ENCODE measurements at regions not wholly inside any gene's neighbourhood (a gene's known extent, or its start where the extent isn't known, plus 50 kb on each side); places are given as distances from the start of the nearest gene placed in this dataset.

DNA sequence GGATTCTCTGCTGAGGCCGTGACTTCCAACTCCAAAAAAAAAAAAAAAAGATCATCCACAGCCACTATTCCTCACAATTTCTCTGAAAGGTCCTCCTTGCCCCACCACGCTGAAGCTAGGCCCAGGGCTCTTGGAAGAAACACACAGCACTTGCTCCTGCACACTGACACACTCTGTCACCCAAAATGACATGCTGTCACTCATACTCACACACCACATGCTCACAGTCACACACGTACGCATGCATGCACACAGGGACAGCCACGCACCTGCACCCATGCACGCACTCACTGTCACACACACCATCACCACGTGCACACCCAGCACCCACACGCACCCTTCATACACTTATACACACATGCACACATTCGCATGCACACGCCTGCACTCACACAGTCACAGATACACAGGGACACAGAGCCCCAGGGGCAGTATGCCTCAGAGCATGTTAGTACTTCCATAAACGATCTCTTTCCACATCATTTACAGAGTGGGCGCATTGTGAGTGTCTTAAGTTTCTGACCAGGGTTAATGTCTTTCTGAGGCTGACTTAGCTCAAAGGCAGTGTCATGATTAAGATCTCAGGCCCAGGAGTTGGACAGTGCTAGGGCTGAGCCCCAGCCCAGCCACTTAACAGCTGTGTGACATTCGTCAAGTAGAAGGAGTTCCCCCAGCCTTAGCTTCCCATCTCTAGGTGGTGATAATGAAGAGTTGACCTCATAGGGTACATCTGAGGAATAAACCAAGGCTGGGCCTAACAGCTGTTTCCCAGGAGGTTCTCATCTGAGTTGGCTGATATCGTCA is 93.4 kb downstream of the GLI2 start:
- DNase-seq (ENCODE audit: low read depth), result no peak

DNA sequence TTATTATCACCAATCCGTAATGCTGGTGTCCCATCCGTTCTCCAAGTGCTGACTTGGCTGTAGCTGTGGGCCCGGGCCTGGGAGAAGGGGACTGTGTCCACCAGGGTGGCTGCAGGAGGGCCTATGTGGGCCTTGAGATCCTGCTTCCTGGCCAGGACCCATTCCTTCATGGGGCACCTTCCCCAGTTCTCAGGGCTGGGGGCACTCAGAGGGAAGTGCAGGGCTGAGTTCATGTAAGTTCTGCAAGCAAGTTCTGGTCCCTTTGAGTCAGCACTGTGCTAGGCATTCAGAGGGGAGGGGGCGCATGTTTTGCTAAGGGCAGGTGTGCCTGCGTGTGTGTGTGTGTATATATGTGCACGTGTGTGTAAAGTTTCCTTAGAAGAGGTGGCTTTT is 94.0 kb downstream of the GLI2 start:
- no peak for DNase-seq (ENCODE audit: low read depth)

DNA sequence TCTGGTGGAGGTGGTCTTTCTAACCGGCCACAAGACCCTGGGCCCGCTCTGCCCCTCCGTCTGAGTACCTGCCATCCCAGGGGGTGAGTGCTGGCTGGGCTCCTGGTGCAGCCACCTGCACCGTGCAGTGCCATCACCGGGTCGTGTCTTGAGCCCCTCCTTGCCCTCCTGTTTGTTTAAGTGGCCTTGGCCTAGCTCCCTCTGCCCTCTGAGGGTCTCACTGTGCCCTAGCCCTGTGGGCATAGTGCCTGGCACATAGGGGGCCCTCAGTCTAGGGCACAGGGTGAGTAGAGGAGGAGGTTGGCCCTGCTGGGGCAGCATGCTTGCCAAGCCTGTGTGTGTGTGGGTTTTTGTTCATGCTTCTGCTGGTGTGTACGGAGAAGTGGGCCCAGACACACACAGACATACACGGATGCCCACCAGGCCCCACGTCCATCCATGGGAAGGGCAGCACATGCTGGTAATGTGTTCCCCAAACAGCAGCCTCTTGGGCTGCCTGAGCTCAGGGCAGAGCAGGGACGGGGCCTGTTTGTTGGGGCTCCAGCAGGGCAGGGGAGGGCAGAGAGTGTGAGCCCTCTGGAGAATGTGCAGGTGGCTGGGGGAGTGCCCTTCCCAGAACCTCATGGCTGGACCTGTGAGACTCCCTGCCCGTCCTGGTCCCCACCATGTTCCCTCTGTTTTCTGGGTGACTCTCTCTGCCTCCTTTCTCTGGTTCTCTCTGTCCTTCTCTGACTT is 94.6 kb downstream of the GLI2 start:
- DNase-seq (ENCODE audit: low read depth), result no peak

DNA sequence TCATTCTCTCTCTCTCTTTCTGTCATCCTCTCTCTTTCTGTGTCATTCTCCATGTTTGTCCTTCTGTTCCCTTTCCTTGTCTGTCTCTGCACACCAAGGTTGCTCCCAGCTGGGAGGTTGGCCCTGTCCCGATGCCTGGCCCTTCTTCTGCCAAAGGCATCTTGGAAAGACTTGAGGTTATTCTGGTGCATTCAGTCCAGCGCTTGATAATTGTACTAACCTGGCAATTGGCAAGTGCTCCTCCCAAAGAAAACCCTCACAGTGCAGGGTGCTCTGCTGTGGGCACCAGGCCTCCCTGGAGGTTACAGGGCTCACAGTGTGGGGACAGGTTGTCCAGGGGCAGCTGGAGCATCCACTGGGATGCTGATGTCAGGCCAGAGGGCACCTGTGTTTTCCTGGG is 95.4 kb downstream of the GLI2 start:
- no peak for DNase-seq (ENCODE audit: low read depth)

DNA sequence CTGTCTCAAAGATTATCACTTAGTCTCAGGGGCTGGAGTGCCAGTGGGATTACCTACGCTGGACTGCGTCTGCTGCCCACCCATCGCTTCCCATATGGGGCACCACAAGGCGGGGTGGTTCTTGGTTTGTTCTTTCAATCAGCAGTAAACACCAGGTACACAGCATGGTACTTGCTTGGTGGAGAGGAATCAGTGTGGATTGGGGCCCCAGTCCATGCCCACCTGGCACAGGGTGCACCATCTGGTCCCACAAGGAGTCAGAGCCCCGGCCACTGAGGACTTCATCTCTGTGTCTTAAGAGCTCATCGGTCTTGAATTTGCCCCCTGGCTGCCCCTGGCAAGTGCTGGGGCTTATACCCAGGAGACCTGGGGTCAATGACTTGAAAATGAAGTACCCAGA is 96.2 kb downstream of the GLI2 start:
- no peak for DNase-seq (ENCODE audit: low read depth)

DNA sequence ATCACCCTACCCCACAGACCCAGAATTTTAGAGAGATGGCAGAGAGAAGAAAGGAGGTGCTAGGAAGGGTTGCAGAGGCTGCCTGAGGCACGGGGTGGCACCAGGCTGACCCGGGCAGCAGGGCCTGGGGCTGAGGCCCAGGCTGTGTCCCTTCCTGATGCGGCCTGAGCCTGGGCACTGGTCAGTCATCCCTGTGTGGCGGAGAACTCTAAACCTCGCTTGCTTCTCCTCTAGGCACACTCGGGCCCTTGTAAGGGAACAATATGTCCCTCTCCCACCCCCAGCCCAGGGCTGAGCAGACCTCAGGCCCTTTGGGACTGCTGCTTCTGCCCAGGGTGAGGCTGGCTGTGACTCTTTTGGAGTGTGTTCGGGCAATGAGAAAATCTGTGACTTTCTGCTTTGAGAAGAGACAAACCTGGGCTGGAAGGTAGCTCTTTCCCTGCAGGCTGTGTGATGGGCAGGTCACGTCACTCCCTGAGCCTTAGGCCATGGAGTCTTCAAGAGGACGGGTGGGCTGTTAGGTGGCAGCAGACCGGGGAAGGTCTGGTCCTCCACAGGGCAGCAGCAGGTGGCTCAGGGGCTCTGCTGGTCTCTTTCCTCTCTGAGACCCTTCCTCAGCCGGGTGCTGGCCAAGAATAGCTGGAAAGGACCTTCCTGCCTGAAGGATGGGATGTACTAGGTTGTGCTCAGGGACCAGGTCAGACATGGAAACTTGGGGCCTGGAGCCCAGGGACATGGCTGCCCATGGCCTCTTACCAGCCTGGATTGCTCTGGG is 96.8 kb downstream of the GLI2 start:
- no peak for DNase-seq (ENCODE audit: low read depth)

DNA sequence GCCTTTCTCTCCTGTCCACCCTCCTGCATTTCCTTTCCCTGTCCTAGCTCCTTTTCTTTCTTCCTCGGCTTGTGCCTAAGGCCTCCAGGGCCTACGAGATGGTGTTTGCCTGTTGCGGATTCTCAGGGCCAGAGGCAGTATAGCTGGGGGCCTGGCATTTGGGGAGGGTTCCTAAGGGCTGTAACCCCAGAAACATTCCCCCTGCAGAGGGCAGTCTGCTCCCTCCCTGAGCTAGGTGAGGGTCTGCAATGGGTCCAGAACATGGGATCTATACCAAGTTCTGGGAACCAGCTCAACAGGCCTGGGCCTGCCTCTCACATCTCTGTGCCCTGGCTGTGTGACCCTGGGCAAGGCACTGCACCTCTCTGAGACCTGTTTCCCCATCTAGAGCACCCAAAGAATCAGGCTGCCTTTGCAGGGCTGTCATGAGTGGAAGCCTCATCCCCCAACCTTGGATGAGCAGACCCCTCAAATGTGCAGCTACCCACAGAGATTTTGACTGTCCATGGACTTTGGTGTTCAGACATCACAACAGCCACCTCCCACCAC is 97.5 kb downstream of the GLI2 start:
- no peak for DNase-seq (ENCODE audit: low read depth)

DNA sequence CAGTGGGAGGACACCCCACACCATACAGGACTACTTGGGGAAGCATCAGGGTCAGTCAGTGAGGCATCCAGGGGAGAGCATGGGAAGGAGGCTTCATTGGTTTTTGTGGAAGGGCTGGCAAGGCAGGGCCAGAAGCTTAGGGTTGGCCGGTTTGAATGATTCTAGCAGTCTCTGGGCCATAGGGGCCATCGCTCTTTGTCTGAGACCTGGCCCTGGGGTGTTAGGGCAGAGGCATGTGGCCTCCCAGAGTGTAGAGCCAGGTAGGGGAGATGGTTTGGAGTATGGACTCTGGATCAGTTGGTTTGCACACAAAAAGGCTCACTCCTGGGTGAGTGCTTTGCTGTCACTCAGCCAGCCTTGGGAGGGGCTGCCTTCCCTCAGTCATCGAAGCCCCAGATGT is 98.5 kb downstream of the GLI2 start:
- DNase-seq (ENCODE audit: low read depth), result no peak

DNA sequence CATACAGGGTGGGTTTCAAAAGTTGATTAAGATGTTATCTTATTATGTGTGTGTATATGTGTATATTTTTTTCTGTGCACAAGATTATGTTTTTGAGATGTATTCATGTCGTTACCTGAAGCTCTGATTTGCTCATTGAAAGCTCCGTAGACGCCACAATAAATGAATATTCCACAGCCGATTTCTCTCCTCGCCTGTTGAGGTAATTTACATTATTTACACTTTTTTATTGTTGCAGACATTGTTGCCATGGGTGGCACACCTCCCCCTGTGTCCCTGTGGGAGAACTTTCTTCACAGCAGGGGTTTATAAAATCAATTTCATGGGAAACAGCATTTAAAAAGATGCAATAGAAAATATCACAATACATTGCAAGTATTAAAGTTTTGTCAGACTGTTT is 100.6 kb downstream of the GLI2 start:
- no peak for DNase-seq (ENCODE audit: low read depth)

DNA sequence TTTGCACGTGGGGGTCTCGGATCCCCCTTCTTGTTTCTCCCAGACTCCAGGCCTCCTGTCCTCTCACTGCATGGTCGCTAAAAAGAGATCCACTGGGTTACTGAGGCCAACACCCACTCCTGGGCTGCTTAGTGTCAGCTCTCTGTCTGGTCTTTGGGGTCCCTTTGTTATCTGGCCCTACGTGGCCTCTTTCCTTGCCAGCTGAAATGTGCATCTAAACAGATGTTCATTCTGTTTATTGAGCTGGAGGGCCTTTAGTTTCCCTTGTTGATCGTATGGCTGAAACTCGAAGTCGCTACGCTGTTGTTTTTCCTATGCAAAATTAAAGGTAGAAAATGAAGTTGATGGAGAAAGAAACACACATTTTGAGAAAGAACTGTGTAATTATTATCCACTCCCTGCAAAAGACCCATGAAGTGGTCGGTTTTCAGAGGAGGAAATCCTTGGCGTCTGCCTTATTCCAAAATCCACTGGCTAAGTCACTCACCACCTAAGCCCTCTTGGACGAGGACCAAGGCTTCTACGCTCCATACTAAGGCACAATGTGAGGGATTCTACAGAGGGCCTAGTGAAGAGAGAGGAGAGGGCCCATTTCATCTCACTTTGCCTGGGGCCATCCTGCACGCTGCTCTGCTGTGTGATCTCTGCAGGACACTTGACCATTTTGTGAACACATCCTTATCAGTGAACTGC is 105.3 kb downstream of the GLI2 start:
- no peak for DNase-seq (ENCODE audit: low read depth)

DNA sequence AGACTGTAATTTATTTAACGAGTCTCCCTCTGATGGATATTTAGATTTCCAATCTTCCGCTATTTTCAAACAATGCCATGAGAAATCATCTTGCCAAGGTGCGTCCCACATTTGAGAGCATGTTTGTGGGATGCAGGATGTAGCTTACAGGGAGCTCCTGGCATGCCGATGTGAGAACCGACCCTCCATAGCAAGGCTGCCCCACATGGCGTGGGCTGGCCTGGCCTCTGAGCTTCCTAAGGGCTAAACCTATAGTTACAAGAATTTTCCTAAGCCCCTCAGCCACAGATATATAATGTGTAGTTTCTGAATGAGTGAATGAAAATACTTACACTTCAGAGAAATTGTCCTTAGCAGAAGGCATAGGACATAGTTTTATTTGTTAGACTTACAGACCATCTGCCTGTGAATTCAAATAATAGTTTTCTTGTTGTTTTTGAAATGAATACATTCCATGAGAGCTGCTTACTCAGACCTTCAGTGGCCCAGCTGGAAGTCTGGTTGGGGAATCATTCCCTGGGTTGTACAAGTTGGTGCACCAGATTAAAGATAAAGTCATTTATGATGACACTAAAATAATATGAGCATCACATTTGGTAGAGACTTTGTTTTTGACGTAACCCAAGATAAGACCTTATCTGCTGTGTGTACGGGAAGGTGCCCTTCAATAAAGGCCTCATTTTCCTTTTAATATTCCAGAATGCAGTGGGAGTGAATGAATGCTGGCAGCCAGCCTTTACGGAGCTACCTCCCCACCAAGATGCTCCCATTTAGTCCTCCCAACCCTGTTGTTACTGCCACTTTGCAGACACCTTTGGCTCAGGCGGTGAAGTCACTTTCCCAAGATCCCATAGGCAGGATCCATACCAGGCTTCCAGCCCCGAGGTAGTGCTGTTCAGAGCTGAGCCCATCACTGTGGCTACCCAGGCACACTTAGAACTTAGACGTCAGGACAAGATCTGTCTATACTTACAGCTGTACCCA is 107.1 kb downstream of the GLI2 start:
- no peak for DNase-seq (ENCODE audit: low read depth)

DNA sequence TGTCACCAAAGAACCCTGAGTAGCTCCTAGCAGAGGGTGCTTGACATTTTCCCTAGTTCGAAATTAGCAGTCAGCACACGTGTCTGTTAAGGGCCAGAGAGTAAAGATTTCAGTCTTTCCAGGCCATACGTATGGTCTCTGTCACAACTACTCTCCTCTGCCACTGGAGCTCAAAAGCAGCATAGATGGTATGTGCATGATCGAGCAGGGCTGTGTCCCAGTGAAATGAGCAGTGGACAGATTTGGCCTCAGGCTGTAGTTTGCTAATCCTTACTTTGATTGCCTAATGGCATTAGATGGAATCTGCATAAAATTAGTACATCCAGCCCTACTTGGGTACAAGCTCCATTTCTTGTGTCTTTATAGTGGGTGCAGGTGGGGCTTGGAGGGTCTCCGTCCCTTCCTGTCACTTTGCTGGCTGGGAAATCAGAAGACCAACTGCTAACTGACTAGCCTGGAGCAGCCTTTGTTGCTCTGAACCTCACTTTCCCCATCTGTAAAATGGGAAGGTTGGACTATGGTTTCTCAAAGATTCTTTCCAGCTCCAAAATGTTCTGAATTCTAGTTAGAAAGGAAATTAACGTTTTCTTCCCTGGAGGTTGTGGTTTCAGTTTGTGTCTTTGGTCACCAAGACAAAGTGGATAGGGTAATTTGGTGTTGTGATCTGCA is 108.5 kb downstream of the GLI2 start:
- no peak for DNase-seq (ENCODE audit: low read depth)

DNA sequence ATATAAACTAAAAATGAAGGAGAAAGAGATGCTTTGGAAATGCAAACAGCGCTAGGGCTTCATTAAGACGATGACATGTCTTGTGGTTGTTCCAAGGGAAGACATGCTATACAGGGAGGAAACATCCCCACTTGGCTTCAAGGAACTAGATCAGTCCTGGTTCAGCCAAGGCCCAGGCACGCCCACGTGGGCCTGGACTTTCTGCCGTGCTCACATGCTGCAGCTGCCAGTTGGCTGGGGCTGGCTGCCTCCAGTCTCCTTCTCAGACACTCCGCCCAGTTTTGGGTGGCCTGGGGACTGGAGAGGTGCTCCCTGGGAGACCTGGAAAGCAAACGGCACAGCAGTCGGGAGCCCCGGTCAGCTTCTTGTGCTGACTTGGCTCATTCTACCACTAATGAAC is 109.6 kb downstream of the GLI2 start:
- no peak for DNase-seq (ENCODE audit: low read depth)

DNA sequence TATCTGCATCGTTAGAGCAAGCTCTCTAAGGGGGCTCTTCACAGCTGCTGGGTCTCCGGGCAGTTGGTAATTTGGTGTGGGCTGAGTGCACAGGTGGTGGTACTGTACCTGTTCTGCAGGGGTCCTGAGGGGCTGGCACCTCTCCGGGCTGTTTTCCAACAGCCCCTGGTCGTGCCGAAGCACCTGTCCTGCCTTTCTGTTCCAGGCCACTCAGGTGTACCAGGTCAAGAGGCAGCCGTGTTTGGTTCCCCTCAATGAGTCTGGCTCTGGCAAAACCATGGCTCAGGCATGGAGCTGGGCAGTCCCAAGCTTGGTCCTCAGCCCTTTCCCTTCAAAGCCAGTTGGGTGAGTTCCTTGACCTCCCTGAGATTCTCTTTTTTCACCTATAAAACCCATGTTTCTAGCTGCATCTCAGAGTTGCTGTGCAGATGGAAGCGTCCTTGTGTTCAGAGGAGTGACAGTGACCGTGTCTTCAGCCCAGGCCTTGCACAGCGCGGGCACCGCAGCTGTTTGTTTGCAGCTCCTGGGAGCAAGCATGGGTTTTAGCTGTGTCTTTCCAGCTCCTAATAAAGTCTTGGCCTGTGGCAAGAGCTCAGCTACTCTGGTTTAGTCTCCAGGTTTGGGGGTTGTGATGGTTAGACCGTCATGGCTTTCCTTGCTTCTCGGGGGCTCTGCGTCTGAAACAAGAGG is 110.9 kb downstream of the GLI2 start:
- no peak for DNase-seq (ENCODE audit: low read depth)

DNA sequence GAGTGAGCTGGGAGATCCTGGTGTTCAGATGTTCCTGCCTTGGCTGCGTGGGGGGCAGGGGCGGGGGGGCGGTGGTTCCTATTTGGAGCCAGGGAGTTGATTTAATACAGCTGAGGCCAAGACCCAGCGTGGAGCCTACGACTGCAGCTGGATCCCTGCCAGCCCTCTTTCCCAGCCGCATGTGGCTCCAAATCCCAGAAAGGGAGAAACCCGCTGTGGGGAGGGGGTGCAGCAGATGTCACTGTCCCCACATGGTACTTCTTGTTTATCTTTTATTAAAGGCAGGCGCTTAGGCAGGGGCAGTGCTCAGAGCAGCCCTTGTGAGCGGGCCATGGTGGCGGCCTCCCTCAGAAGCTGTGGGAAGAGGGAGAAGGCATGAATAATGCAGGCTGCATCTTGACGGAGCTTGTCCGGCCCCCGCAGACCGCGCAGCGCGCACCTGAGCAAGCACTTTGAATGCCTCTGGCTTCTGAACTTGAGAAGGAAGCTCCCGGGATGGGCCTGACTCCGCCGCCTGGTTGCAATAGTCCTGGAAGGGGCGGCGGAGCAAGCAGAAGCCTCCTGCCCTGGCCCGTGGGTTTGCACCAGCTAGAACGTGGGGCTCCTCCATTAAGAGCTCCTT is 112.1 kb downstream of the GLI2 start:
- DNase-seq (ENCODE audit: low read depth), result no peak

DNA sequence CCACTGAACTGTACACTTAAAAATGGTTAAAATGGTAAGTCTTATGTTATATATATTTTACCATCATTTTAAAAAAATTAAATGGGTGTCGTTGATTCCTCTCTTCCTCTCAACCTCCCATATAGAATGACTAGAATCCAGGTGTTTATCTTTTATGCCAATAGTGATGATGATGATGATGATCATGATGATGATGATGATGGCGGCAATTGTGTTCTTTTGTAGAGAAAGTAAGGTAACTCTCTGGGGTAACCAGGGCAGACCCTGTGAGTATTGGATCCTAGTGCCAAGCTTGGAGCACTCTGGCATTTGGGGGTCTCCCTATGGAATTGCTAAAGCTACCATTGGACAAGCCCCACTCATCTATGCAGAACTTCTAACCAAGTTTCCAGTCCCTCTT is 113.6 kb downstream of the GLI2 start:
- no peak for DNase-seq (ENCODE audit: low read depth)

DNA sequence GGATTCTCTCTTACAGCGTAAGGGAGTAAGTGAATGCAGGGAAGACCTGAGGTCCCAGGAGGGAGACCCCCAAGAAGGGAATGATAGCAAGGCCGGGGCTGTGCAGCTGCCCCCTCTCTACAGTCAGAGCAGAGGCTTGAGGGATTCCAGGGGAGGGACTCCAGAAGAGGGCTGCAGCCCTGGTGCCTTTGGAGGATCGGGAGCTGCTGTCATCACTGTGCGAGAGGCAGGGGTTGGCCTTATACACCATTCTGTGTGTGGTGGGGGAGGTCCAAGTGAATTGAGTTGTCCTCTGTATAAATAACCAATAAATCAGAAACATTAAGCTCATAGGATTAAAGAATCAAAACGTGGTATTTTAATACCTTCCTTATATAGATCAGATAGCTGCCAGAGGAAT is 114.9 kb downstream of the GLI2 start:
- DNase-seq (ENCODE audit: low read depth), result no peak

DNA sequence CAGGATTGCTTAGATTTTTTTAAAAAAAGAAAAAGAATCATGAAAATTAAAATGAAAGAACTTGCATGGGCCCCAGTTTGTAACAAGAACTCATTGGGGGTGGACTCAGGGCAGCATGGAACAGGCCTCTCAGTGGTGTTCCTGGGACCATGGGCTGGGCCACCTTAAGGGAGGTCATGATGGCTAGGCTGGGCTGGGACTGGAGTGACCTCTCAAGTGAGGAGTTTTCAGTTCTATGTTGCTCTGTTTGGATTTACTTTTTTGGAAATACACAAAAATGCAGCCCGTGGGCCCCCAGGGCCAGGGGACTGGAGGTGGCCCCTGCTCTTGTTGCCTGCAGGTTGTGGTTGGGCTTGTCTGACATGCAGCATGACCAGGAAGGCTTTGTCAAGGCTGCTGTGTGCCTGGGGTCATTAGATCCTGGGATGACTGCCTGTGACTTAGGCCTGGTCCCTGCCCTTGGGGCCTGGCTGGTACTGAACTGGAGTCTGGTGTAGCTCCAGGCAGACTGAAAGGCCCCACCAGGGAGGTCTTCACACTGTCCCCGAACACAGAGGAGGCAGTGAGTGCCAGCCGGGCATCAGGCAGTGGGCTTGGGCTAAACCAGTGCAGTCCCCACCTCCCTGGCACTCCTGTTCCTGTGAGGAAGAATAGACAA is 115.6 kb downstream of the GLI2 start:
- no peak for DNase-seq (ENCODE audit: low read depth)

Data from GM04504 (cell line).